T-cell (primary cell): ENCODE measurements at regions not wholly inside any gene's neighbourhood (a gene's known extent, or its start where the extent isn't known, plus 50 kb on each side); places are given as distances from the start of the nearest gene placed in this dataset.

Experiments used
- ATAC-seq, 4 experiments: fragments of 200-7000 bp in 3 of 4; fragments of 150-1000 bp in 1 of 4; cut with Tn5 transposase; replicated peaks in 1 of 4; 1 replicate in 3 of 4; 2 replicates in 1 of 4; pipeline ENCODE4 v1.10.0; 2021; ENCODE audit warnings: moderate library complexity in 3 of 4, mild to moderate bottlenecking in 2 of 4, moderate number of reproducible peaks in 1 of 4
- CTCF ChIA-PET, 2 donors: fragments of 300-600 bp; sonication (Branson Sonifier 250); formaldehyde crosslinking; loops; one replicate each; lab custom pipeline; 2022; ENCODE audit warnings: antibody characterized with exemption in 2 of 2; lab: Charles Lee
- POLR2A ChIA-PET, 2 donors: fragments of 300-600 bp; sonication (Branson Sonifier 250); formaldehyde crosslinking; loops; one replicate each; lab custom pipeline; 2022; ENCODE audit warnings: antibody characterized with exemption in 2 of 2; lab: Charles Lee
- DNase-seq, 35 experiments: peaks; one replicate each; pipeline versions ENCODE4 v3.0.0 to v3.0.0-alpha.2; 2013 to 2023
- H3K27ac ChIP-seq: one replicate; pipeline ENCODE4 v1.5.1; 2013; ENCODE audit warnings: low read length
- H3K27me3 ChIP-seq, 2 experiments: replicated peaks in 1 of 2; 1 replicate in 1 of 2; 2 replicates in 1 of 2; pipeline versions ENCODE4 v1.6.1 to v1.7.0; 2013; ENCODE audit warnings: low read length in 1 of 2, mixed read lengths in 1 of 2; ENCODE audit not compliant: control insufficient read depth in 2 of 2, insufficient read depth in 2 of 2; ENCODE audit errors: extremely low read depth in 1 of 2
- H3K36me3 ChIP-seq, 2 donors: 1 replicate in 1 of 2; 2 replicates in 1 of 2; pipeline versions ENCODE4 v1.6.1 to v1.7.0; 2013; ENCODE audit warnings: low read length in 1 of 2; ENCODE audit not compliant: control insufficient read depth in 2 of 2, insufficient read depth in 1 of 2; ENCODE audit errors: extremely low read depth in 1 of 2
- H3K4me1 ChIP-seq, 2 experiments: 1 replicate in 1 of 2; 2 replicates in 1 of 2; pipeline versions ENCODE4 v1.6.1 to v1.7.0; 2013; ENCODE audit warnings: low read length in 2 of 2, mixed read lengths in 1 of 2; ENCODE audit not compliant: insufficient read depth in 2 of 2, control insufficient read depth in 1 of 2; ENCODE audit errors: extremely low read depth in 1 of 2
- H3K4me3 ChIP-seq, 2 donors: 1 replicate in 1 of 2; 2 replicates in 1 of 2; pipeline versions ENCODE4 v1.5.1 to v1.7.0; 2013; ENCODE audit warnings: mild to moderate bottlenecking in 2 of 2, low read length in 1 of 2, moderate library complexity in 1 of 2; ENCODE audit not compliant: control insufficient read depth in 1 of 2; ENCODE audit errors: extremely low read depth in 1 of 2
- H3K9me3 ChIP-seq: 2 replicates; pipeline ENCODE4 v1.7.0; 2013
- H3K27ac Mint-ChIP-seq, 2 donors: one replicate each; pipeline ENCODE4 v1.8.0; 2020 to 2021; ENCODE audit warnings: mild to moderate bottlenecking in 2 of 2, mixed read lengths in 2 of 2
- H3K27me3 Mint-ChIP-seq, 2 donors: one replicate each; pipeline ENCODE4 v1.8.0; 2021 to 2022; ENCODE audit warnings: mixed read lengths in 2 of 2
- H3K36me3 Mint-ChIP-seq: one replicate; pipeline ENCODE4 v1.8.0; 2021; ENCODE audit warnings: mixed read lengths
- H3K4me1 Mint-ChIP-seq, 3 donors: one replicate each; pipeline ENCODE4 v1.8.0; 2020 to 2022; ENCODE audit warnings: mixed read lengths in 3 of 3, mild to moderate bottlenecking in 1 of 3
- H3K4me3 Mint-ChIP-seq, 3 donors: one replicate each; pipeline ENCODE4 v1.8.0; 2020 to 2022; ENCODE audit warnings: mild to moderate bottlenecking in 3 of 3, mixed read lengths in 3 of 3, moderate library complexity in 3 of 3
- H3K9me3 Mint-ChIP-seq, 3 donors: one replicate each; pipeline ENCODE4 v1.8.0; 2020 to 2022; ENCODE audit warnings: mixed read lengths in 3 of 3
- WGBS: methylation state at CpG from one replicate; pipeline ENCODE4 v1.1.5; 2013; ENCODE audit warnings: missing lambda C conversion rate; ENCODE audit not compliant: insufficient coverage; 5-methylcytosine and 5-hydroxymethylcytosine counted together

GRCh38 chr2:30371028-30371689 is 75.9 kb upstream of the LCLAT1 start:
- no peaks in the 10 kb centered on the region for H3K9me3 Mint-ChIP-seq
- POLR2A ChIA-PET = no interaction called here

GRCh38 chr2:30371772-30372373 is 75.2 kb upstream of the LCLAT1 start:
- no peak overlapping the region for H3K27ac Mint-ChIP-seq

More at GRCh38 chr2:30371028-30371689, 75.9 kb upstream of the LCLAT1 start:
- Mint-ChIP-seq H3K36me3 (no peaks in the 10 kb centered on the region), H3K27ac (no peak overlapping the region), H3K27me3 (no peaks in the 10 kb centered on the region), H3K4me1 (peaks cover 8 to 12% (median 9%) of the 10 kb centered on the region in 3 donors), H3K4me3 (no peak overlapping the region)
- DNase-seq = no peak
- no peak overlapping the region for H3K27ac ChIP-seq
- H3K27me3 ChIP-seq = no peaks in the 10 kb centered on the region
- ATAC-seq = no peak
- no peaks in the 10 kb centered on the region for H3K9me3 ChIP-seq
- CTCF ChIA-PET = no interaction called here
- WGBS = no CpG with 5 or more reads among the region's 2 CpGs
- H3K36me3 ChIP-seq = no peaks in the 10 kb centered on the region
- H3K4me3 ChIP-seq = no peak overlapping the region
- peaks cover 7 to 13% of the 10 kb centered on the region in 2 experiments for H3K4me1 ChIP-seq

GRCh38 chr2:30372826-30373225 is 74.2 kb upstream of the LCLAT1 start:
- POLR2A ChIA-PET = interaction anchor here in 1 of 2 donors (0.6 to 0.7 kb wide), 2 partner anchors 30 to 257 kb away, joined by 4 to 8 read pairs; no protein-coding TSS in a partner anchor
- no peaks in the 10 kb centered on the region for H3K36me3 ChIP-seq
- Mint-ChIP-seq H3K36me3 (no peaks in the 10 kb centered on the region), H3K27ac (no peak overlapping the region), H3K4me1 (peaks cover 0 to 2% (median 0%) of the 10 kb centered on the region in 3 donors), H3K4me3 (no peak overlapping the region), H3K27me3 (no peaks in the 10 kb centered on the region), H3K9me3 (no peaks in the 10 kb centered on the region)
- H3K4me1 ChIP-seq = no peaks in the 10 kb centered on the region
- DNase-seq (no peak), ATAC-seq (no peak)
- no peaks in the 10 kb centered on the region for H3K27me3 ChIP-seq
- H3K4me3 ChIP-seq = no peak overlapping the region
- H3K9me3 ChIP-seq = no peaks in the 10 kb centered on the region
- H3K27ac ChIP-seq = no peak overlapping the region
- CTCF ChIA-PET = no interaction called here

More at GRCh38 chr2:30371772-30372373, 75.2 kb upstream of the LCLAT1 start:
- no peaks in the 10 kb centered on the region for H3K27me3 Mint-ChIP-seq
- DNase-seq = no peak
- H3K4me1 ChIP-seq = peaks cover 0 to 6% of the 10 kb centered on the region in 2 experiments
- H3K4me1 Mint-ChIP-seq = peaks cover 1 to 5% (median 2%) of the 10 kb centered on the region in 3 donors
- no peak overlapping the region for H3K27ac ChIP-seq
- no peaks in the 10 kb centered on the region for H3K9me3 ChIP-seq
- ATAC-seq = no peak
- no peak overlapping the region for H3K4me3 ChIP-seq
- no peaks in the 10 kb centered on the region for H3K36me3 Mint-ChIP-seq
- no peaks in the 10 kb centered on the region for H3K9me3 Mint-ChIP-seq
- no peaks in the 10 kb centered on the region for H3K36me3 ChIP-seq
- WGBS = 58% methylated on average over 2 of the region's 6 CpGs
- H3K4me3 Mint-ChIP-seq = no peak overlapping the region
- ChIA-PET POLR2A (interaction anchor here (0.6 kb wide), 2 partner anchors 76 to 144 kb away, joined by 3 read pairs; no protein-coding TSS in a partner anchor), CTCF (no interaction called here)
- no peaks in the 10 kb centered on the region for H3K27me3 ChIP-seq

DNA sequence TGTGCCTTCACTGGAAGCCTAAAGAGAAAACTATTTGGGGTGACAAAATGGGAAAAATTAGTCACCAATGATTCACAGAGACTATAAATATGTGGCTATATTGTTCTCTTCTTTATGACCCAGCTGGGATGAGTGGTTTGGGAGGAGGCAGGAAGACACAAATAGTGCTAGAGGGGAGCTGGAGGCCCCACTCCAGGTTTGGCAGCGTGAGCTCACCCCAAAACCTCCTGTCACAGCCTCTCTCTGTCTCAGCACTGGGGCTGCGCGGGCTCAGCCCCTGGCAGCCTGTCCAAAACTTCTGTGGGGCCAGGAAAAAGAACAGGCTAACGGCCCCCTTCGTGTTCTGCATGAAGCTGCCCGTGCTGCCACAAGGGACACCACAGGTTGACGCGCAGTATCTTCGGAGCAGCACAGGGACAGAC is 73.2 kb upstream of the LCLAT1 start:
- Mint-ChIP-seq H3K4me1 (peaks cover 0 to 2% (median 0%) of the 10 kb centered on the region in 3 donors), H3K27me3 (no peaks in the 10 kb centered on the region), H3K4me3 (no peak overlapping the region), H3K27ac (no peak overlapping the region), H3K9me3 (no peaks in the 10 kb centered on the region), H3K36me3 (no peaks in the 10 kb centered on the region)
- no peak overlapping the region for H3K27ac ChIP-seq
- ATAC-seq (no peak), DNase-seq (no peak)
- no peaks in the 10 kb centered on the region for H3K4me1 ChIP-seq
- H3K27me3 ChIP-seq = no peaks in the 10 kb centered on the region
- ChIA-PET CTCF (no interaction called here), POLR2A (interaction anchor here in 1 of 2 donors (0.6 kb wide), 1 partner anchor 59 kb away, joined by 6 read pairs; no protein-coding TSS in a partner anchor)
- no peaks in the 10 kb centered on the region for H3K9me3 ChIP-seq
- H3K36me3 ChIP-seq = no peaks in the 10 kb centered on the region
- no peak overlapping the region for H3K4me3 ChIP-seq
- WGBS = 94% methylated on average over 5 of the region's 9 CpGs

GRCh38 chr2:30374380-30374779 is 72.7 kb upstream of the LCLAT1 start:
- CTCF ChIA-PET = no interaction called here
- no peak overlapping the region for H3K27ac Mint-ChIP-seq
- no peaks in the 10 kb centered on the region for H3K9me3 Mint-ChIP-seq
- H3K27me3 ChIP-seq = no peaks in the 10 kb centered on the region
- no peaks in the 10 kb centered on the region for H3K36me3 Mint-ChIP-seq
- DNase-seq (no peak), ATAC-seq (no peak)
- no peaks in the 10 kb centered on the region for H3K9me3 ChIP-seq
- no peaks in the 10 kb centered on the region for H3K36me3 ChIP-seq
- no peak overlapping the region for H3K4me3 ChIP-seq
- peaks cover 0 to 2% (median 0%) of the 10 kb centered on the region in 3 donors for H3K4me1 Mint-ChIP-seq
- H3K27me3 Mint-ChIP-seq = no peaks in the 10 kb centered on the region
- H3K4me3 Mint-ChIP-seq = no peak overlapping the region
- no peaks in the 10 kb centered on the region for H3K4me1 ChIP-seq
- 100% methylated on average over 1 of the region's 2 CpGs for WGBS
- POLR2A ChIA-PET = interaction anchor here in 1 of 2 donors (0.5 kb wide), 1 partner anchor 143 kb away, joined by 4 read pairs; the partner anchor contains the start of gene LBH
- H3K27ac ChIP-seq = no peak overlapping the region

DNA sequence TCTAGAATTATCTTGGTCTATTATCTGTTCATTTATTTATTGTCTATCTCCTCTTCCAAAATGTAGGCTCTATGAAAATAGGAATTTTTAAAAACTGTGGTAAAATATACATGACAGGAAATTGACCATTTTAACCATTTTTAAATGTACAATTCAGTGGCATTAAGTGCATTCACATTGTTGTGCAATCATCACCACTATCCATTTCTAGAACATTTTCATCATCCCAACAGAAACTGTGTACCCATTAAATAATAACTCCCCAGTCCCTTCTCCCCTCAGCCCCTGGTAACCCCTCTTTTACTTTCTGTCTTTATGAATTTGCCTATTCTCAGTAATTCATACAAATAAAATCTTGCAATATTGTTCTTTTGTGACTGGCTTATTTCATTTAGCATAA is 71.1 kb upstream of the LCLAT1 start:
- ChIA-PET CTCF (no interaction called here), POLR2A (no interaction called here)
- Histone ChIP-seq H3K27ac (no peak overlapping the region), H3K36me3 (no peaks in the 10 kb centered on the region), H3K4me1 (no peaks in the 10 kb centered on the region), H3K4me3 (no peak overlapping the region), H3K9me3 (no peaks in the 10 kb centered on the region), H3K27me3 (no peaks in the 10 kb centered on the region)
- Mint-ChIP-seq H3K27me3 (no peaks in the 10 kb centered on the region), H3K4me1 (peaks cover 0 to 2% (median 0%) of the 10 kb centered on the region in 3 donors), H3K9me3 (peaks cover 0 to 4% (median 0%) of the 10 kb centered on the region in 3 donors), H3K4me3 (no peak overlapping the region), H3K27ac (no peak overlapping the region), H3K36me3 (no peaks in the 10 kb centered on the region)
- ATAC-seq (no peak), DNase-seq (no peak)
